ENCODE measurements at regions not wholly inside any gene's neighbourhood (a gene's known extent, or its start where the extent isn't known, plus 50 kb on each side); places are given as distances from the start of the nearest gene placed in this dataset.

- TF ChIP-seq POLR2A (IDR thresholded peaks at IDR 0.05; ENCODE audit: low read depth, low read length) (no peak), TAF1 (IDR thresholded peaks at IDR 0.05; ENCODE audit: borderline replicate concordance, low read depth, low read length) (no peak), POLR2AphosphoS5 (IDR thresholded peaks at IDR 0.05; ENCODE audit: low read depth, low read length) (no peak)
Measured at GRCh38 chr16:86181526-86181925, 282.6 kb downstream of the IRF8 start.
